ENCODE measurements at regions not wholly inside any gene's neighbourhood (a gene's known extent, or its start where the extent isn't known, plus 50 kb on each side); places are given as distances from the start of the nearest gene placed in this dataset.

- TF ChIP-seq CTCF (optimal IDR thresholded peaks at IDR 0.05 in 1 of 3, IDR thresholded peaks at IDR 0.05 in 1 of 3, conservative IDR thresholded peaks at IDR 0.05 in 1 of 3; ENCODE audit: extremely low read depth in 1 of 3, insufficient read depth in 2 of 3, low read length in 3 of 3) (no peak), EZH2 (IDR thresholded peaks at IDR 0.05; ENCODE audit: low read length) (no peak)
These were observed 310.8 kb downstream of the GALR1 start for GRCh38 chr18:77560341-77560992.

Measured in keratinocyte (primary cell).